Uterus (tissue), 2 donors: ENCODE measurements at regions not wholly inside any gene's neighbourhood (a gene's known extent, or its start where the extent isn't known, plus 50 kb on each side); places are given as distances from the start of the nearest gene placed in this dataset.

Experiments
- CTCF ChIP-seq, 4 experiments: fragments of 200-600 bp in 2 of 4; fragments of 450-650 bp in 2 of 4; sonication (generic) in 2 of 4; IDR thresholded peaks; one replicate each; pipeline ENCODE4 v1.5.1; 2016 to 2019; ENCODE audit warnings: antibody characterized with exemption in 4 of 4, mild to moderate bottlenecking in 2 of 4, moderate library complexity in 1 of 4
- POLR2A ChIP-seq, 2 donors: fragments of 450-650 bp; IDR thresholded peaks; one replicate each; pipeline ENCODE4 v1.6.1; 2016; ENCODE audit warnings: antibody characterized with exemption in 2 of 2, mild to moderate bottlenecking in 1 of 2, moderate library complexity in 1 of 2

- TF ChIP-seq CTCF (IDR thresholded peaks at IDR 0.05) (no peak), POLR2A (IDR thresholded peaks at IDR 0.05) (no peak)
Measured at GRCh38 chr18:8970843-8971242, 131.7 kb upstream of the NDUFV2 start.
